Lung (tissue), 11 donors: ENCODE measurements at regions not wholly inside any gene's neighbourhood (a gene's known extent, or its start where the extent isn't known, plus 50 kb on each side); places are given as distances from the start of the nearest gene placed in this dataset.

Source experiments
- ATAC-seq: fragments of 200-7000 bp; cut with Tn5 transposase; one replicate; pipeline ENCODE4 v1.9.1; 2020; ENCODE audit warnings: moderate number of reproducible peaks; ENCODE audit not compliant: insufficient read depth, low FRiP score
- DNase-seq, 3 donors: peaks; one replicate each; pipeline ENCODE4 v3.0.0-alpha.2; 2013 to 2017
- H3K27ac ChIP-seq, 2 donors: one replicate each; pipeline ENCODE4 v1.5.1; 2013; ENCODE audit warnings: mild to moderate bottlenecking in 2 of 2, moderate library complexity in 2 of 2, control low read depth in 1 of 2, inconsistent platforms in 1 of 2, low read depth in 1 of 2, low read length in 1 of 2
- H3K27me3 ChIP-seq, 3 donors: one replicate each; pipeline ENCODE4 v1.5.1; 2013; ENCODE audit warnings: low read length in 2 of 3; ENCODE audit not compliant: control insufficient read depth in 3 of 3, insufficient read depth in 3 of 3
- H3K36me3 ChIP-seq, 4 donors: one replicate each; pipeline ENCODE4 v1.5.1; 2013; ENCODE audit warnings: low read length in 4 of 4, mild to moderate bottlenecking in 1 of 4, moderate library complexity in 1 of 4; ENCODE audit not compliant: control insufficient read depth in 4 of 4, insufficient read depth in 4 of 4
- H3K4me1 ChIP-seq, 5 donors: one replicate each; pipeline ENCODE4 v1.5.1; 2013; ENCODE audit warnings: low read length in 5 of 5, mild to moderate bottlenecking in 2 of 5, moderate library complexity in 1 of 5; ENCODE audit not compliant: control insufficient read depth in 5 of 5, insufficient read depth in 5 of 5
- H3K4me3 ChIP-seq: one replicate; pipeline ENCODE4 v1.5.1; 2013; ENCODE audit warnings: mild to moderate bottlenecking, control low read depth, moderate library complexity
- H3K9ac ChIP-seq, 2 donors: one replicate each; pipeline ENCODE4 v1.5.1; 2013; ENCODE audit warnings: low read length in 2 of 2, control low read depth in 1 of 2; ENCODE audit not compliant: insufficient read depth in 1 of 2
- H3K9me3 ChIP-seq, 4 donors: one replicate each; pipeline ENCODE4 v1.5.1; 2013; ENCODE audit warnings: low read length in 3 of 4, mild to moderate bottlenecking in 1 of 4, moderate library complexity in 1 of 4; ENCODE audit not compliant: control insufficient read depth in 4 of 4, insufficient read depth in 3 of 4
- CTCF ChIP-seq: IDR thresholded peaks from 2 replicates; pipeline ENCODE4 v1.5.1; 2012; ENCODE audit warnings: mild to moderate bottlenecking; ENCODE audit errors: control extremely low read depth, extremely low read depth
- WGBS, 2 donors: extraction: QIAGEN DNeasy Blood & Tissue Kit; methylation state at CpG; one replicate each; pipeline ENCODE4 v1.1.7; 2013; 5-methylcytosine and 5-hydroxymethylcytosine counted together
- donor health status: control.
- donor health status: control.
- donor health status: Bipolar disorder and iron deficiency.
- donor health status: healthy.
- donor health status: DM: yes; HTN: yes; CAD: no.

- H3K9me3 ChIP-seq: peaks cover 0 to 2% (median 0%) of the 10 kb centered on the region in 4 donors
- no peak overlapping the region for H3K4me3 ChIP-seq
- 95% methylated on average over 1 of the region's 1 CpG for WGBS, 2 donors
- no peaks in the 10 kb centered on the region for H3K27me3 ChIP-seq
- DNase-seq: peak in 2 of 3 donors; percentile 37 to 63
- no peaks in the 10 kb centered on the region for H3K36me3 ChIP-seq
- no peak for TF ChIP-seq CTCF
- no peak overlapping the region for H3K9ac ChIP-seq
- ATAC-seq: no peak
- H3K4me1 ChIP-seq: peaks cover 0 to 8% (median 0%) of the 10 kb centered on the region in 5 donors
- H3K27ac ChIP-seq: no peak overlapping the region
Observed at GRCh38 chr10:44326474-44327030, 58.3 kb downstream of the CXCL12 start.

- Histone ChIP-seq H3K36me3 (no peaks in the 10 kb centered on the region), H3K9ac (no peak overlapping the region), H3K27me3 (no peaks in the 10 kb centered on the region), H3K9me3 (peaks cover 0 to 2% (median 0%) of the 10 kb centered on the region in 4 donors), H3K4me1 (peaks cover 0 to 8% (median 0%) of the 10 kb centered on the region in 5 donors), H3K27ac (no peak overlapping the region), H3K4me3 (no peak overlapping the region)
- no peak for DNase-seq
- WGBS, 2 donors: 66 to 79% methylated on average over 6 of the region's 6 CpGs
- no peak for ATAC-seq
- no peak for TF ChIP-seq CTCF
Observed at GRCh38 chr10:44325596-44326307, 59.1 kb downstream of the CXCL12 start.

GRCh38 chr10:44325157-44325556 is 59.7 kb downstream of the CXCL12 start:
- TF ChIP-seq CTCF: no peak

More at GRCh38 chr10:44325157-44325556, 59.7 kb downstream of the CXCL12 start:
- peaks cover 0 to 8% (median 0%) of the 10 kb centered on the region in 5 donors for H3K4me1 ChIP-seq
- no peaks in the 10 kb centered on the region for H3K36me3 ChIP-seq
- 66 to 88% methylated on average over 3 of the region's 3 CpGs for WGBS, 2 donors
- H3K9me3 ChIP-seq: peaks cover 0 to 2% (median 0%) of the 10 kb centered on the region in 4 donors
- no peak overlapping the region for H3K4me3 ChIP-seq
- ATAC-seq (peak; percentile 59), DNase-seq (no peak)
- no peak overlapping the region for H3K27ac ChIP-seq
- H3K27me3 ChIP-seq: no peaks in the 10 kb centered on the region
- H3K9ac ChIP-seq: no peak overlapping the region
